Mesenchymal stem cell (in vitro differentiated cells and primary cell): ENCODE measurements at regions not wholly inside any gene's neighbourhood (a gene's known extent, or its start where the extent isn't known, plus 50 kb on each side); places are given as distances from the start of the nearest gene placed in this dataset.

ENCODE experiments used
- DNase-seq: peaks from one replicate; pipeline ENCODE4 v3.0.0-alpha.2; 2013
- H2AFZ ChIP-seq: one replicate; pipeline ENCODE4 v1.6.1; 2013; ENCODE audit warnings: low read depth, mild to moderate bottlenecking, control low read depth, inconsistent platforms, low read length, moderate library complexity
- H2AK5ac ChIP-seq: 2 replicates; pipeline ENCODE4 v1.6.1; 2013; ENCODE audit warnings: low read length, moderate library complexity, mild to moderate bottlenecking, inconsistent platforms; ENCODE audit not compliant: severe bottlenecking
- H2BK120ac ChIP-seq: one replicate; pipeline ENCODE4 v1.6.1; 2013; ENCODE audit warnings: low read depth, mild to moderate bottlenecking, inconsistent platforms, low read length, moderate library complexity
- H2BK12ac ChIP-seq, 2 experiments: one replicate each; pipeline ENCODE4 v1.6.1; 2013; ENCODE audit warnings: inconsistent platforms in 2 of 2, low read length in 2 of 2, mild to moderate bottlenecking in 2 of 2, moderate library complexity in 2 of 2, control low read depth in 1 of 2
- H2BK15ac ChIP-seq: one replicate; pipeline ENCODE4 v1.6.1; 2013; ENCODE audit warnings: mild to moderate bottlenecking, low read depth, inconsistent platforms; ENCODE audit not compliant: poor library complexity, severe bottlenecking
- H2BK5ac ChIP-seq: 2 replicates; pipeline ENCODE4 v1.6.1; 2013; ENCODE audit warnings: low read depth, mild to moderate bottlenecking, low read length, control low read depth, inconsistent platforms; ENCODE audit not compliant: poor library complexity, severe bottlenecking
- H3K14ac ChIP-seq, 2 experiments: one replicate each; pipeline ENCODE4 v1.6.1; 2013; ENCODE audit warnings: inconsistent platforms in 2 of 2, low read length in 2 of 2, control low read depth in 1 of 2, mild to moderate bottlenecking in 1 of 2, moderate library complexity in 1 of 2
- H3K18ac ChIP-seq, 2 experiments: one replicate each; pipeline ENCODE4 v1.6.1; 2013; ENCODE audit warnings: inconsistent platforms in 2 of 2, low read length in 2 of 2, control low read depth in 1 of 2, low read depth in 1 of 2, mild to moderate bottlenecking in 1 of 2
- H3K23ac ChIP-seq, 2 experiments: one replicate each; pipeline ENCODE4 v1.6.1; 2013; ENCODE audit warnings: inconsistent platforms in 2 of 2, low read length in 2 of 2, mild to moderate bottlenecking in 2 of 2, moderate library complexity in 2 of 2, control low read depth in 1 of 2
- H3K27ac ChIP-seq: 2 replicates; pipeline ENCODE4 v1.5.1; 2013; ENCODE audit warnings: mild to moderate bottlenecking, moderate library complexity, low read length, control low read depth, inconsistent platforms; ENCODE audit not compliant: poor library complexity, severe bottlenecking
- H3K27me3 ChIP-seq, 2 experiments: 2 replicates each; pipeline versions ENCODE4 v1.6.1 to v1.7.0; 2013; ENCODE audit warnings: low read length in 2 of 2, mild to moderate bottlenecking in 2 of 2, moderate library complexity in 2 of 2, control low read depth in 1 of 2, inconsistent platforms in 1 of 2; ENCODE audit not compliant: control insufficient read depth in 1 of 2, insufficient read depth in 1 of 2
- H3K36me3 ChIP-seq, 2 experiments: 2 replicates each; pipeline versions ENCODE4 v1.6.1 to v1.7.0; 2013; ENCODE audit warnings: low read length in 2 of 2, control low read depth in 1 of 2, inconsistent platforms in 1 of 2, low read depth in 1 of 2, mild to moderate bottlenecking in 1 of 2; ENCODE audit not compliant: insufficient read depth in 2 of 2, control insufficient read depth in 1 of 2
- H3K4ac ChIP-seq, 2 experiments: one replicate each; pipeline ENCODE4 v1.6.1; 2013; ENCODE audit warnings: inconsistent platforms in 2 of 2, low read length in 2 of 2, mild to moderate bottlenecking in 2 of 2, moderate library complexity in 2 of 2, control low read depth in 1 of 2, low read depth in 1 of 2
- H3K4me1 ChIP-seq: 2 replicates; pipeline ENCODE4 v1.6.1; 2013; ENCODE audit warnings: low read depth, low read length, control low read depth; ENCODE audit not compliant: control insufficient read depth, insufficient read depth
- H3K4me2 ChIP-seq: 2 replicates; pipeline ENCODE4 v1.6.1; 2013; ENCODE audit warnings: low read length, mild to moderate bottlenecking, inconsistent platforms; ENCODE audit not compliant: poor library complexity, severe bottlenecking
- H3K4me3 ChIP-seq, 2 experiments: 2 replicates each; pipeline versions ENCODE4 v1.5.1 to v1.7.0; 2013; ENCODE audit warnings: low read length in 2 of 2, mild to moderate bottlenecking in 2 of 2, control low read depth in 1 of 2, low read depth in 1 of 2; ENCODE audit not compliant: insufficient read depth in 1 of 2
- H3K79me1 ChIP-seq: replicated peaks from 2 replicates; pipeline ENCODE4 v1.6.1; 2013; ENCODE audit warnings: mild to moderate bottlenecking, control low read depth, low read length, inconsistent platforms; ENCODE audit not compliant: poor library complexity, severe bottlenecking
- H3K9ac ChIP-seq: 2 replicates; pipeline ENCODE4 v1.7.0; 2013; ENCODE audit warnings: mild to moderate bottlenecking, low read length, moderate library complexity
- H3K9me3 ChIP-seq: 2 replicates; pipeline ENCODE4 v1.7.0; 2013; ENCODE audit warnings: mild to moderate bottlenecking, low read length; ENCODE audit not compliant: control insufficient read depth
- H4K8ac ChIP-seq: one replicate; pipeline ENCODE4 v1.6.1; 2013; ENCODE audit warnings: inconsistent platforms, mild to moderate bottlenecking, low read length, moderate library complexity
- H4K91ac ChIP-seq: one replicate; pipeline ENCODE4 v1.6.1; 2013; ENCODE audit warnings: mild to moderate bottlenecking, low read length, inconsistent platforms
- WGBS: methylation state at CpG from one replicate; pipeline ENCODE4 v1.1.7; 2013; ENCODE audit warnings: mixed read lengths; 5-methylcytosine and 5-hydroxymethylcytosine counted together

GRCh38 chr16:13492046-13492445, 427.9 kb upstream of the ERCC4 start:
- Histone ChIP-seq H3K4ac (no peak overlapping the region), H4K91ac (no peak overlapping the region)
- 56% methylated on average over 4 of the region's 4 CpGs for WGBS

GRCh38 chr16:13503960-13504635, 415.9 kb upstream of the ERCC4 start:
- WGBS = 61% methylated on average over 5 of the region's 5 CpGs
- Histone ChIP-seq H3K79me1 (no peaks in the 10 kb centered on the region), H3K14ac (no peak overlapping the region), H3K4ac (no peak overlapping the region), H2BK120ac (no peak overlapping the region), H3K18ac (no peak overlapping the region), H3K4me1 (no peaks in the 10 kb centered on the region), H4K91ac (no peak overlapping the region), H3K36me3 (no peaks in the 10 kb centered on the region), H2AFZ (no peak overlapping the region), H2BK15ac (no peak overlapping the region), H3K4me3 (no peak overlapping the region), H4K8ac (no peak overlapping the region), H3K23ac (no peak overlapping the region), H3K27me3 (no peaks in the 10 kb centered on the region), H3K9me3 (peaks cover 3% of the 10 kb centered on the region), H3K9ac (no peak overlapping the region), H2BK12ac (no peak overlapping the region), H2AK5ac (no peak overlapping the region), H3K27ac (no peak overlapping the region), H3K4me2 (no peak overlapping the region), H2BK5ac (no peak overlapping the region)
- DNase-seq = no peak

More at GRCh38 chr16:13492046-13492445, 427.9 kb upstream of the ERCC4 start:
- no peaks in the 10 kb centered on the region for H3K4me1 ChIP-seq
- H3K27me3 ChIP-seq = no peaks in the 10 kb centered on the region
- no peak overlapping the region for H2BK5ac ChIP-seq
- no peak overlapping the region for H2BK15ac ChIP-seq
- no peak overlapping the region for H4K8ac ChIP-seq
- H3K27ac ChIP-seq = no peak overlapping the region
- H3K9me3 ChIP-seq = no peaks in the 10 kb centered on the region
- no peak overlapping the region for H3K23ac ChIP-seq
- no peak overlapping the region for H2BK120ac ChIP-seq
- H2AK5ac ChIP-seq = no peak overlapping the region
- no peak overlapping the region for H3K18ac ChIP-seq
- no peaks in the 10 kb centered on the region for H3K79me1 ChIP-seq
- DNase-seq = no peak
- H3K14ac ChIP-seq = no peak overlapping the region
- no peak overlapping the region for H2BK12ac ChIP-seq
- H3K36me3 ChIP-seq = no peaks in the 10 kb centered on the region
- no peak overlapping the region for H2AFZ ChIP-seq
- H3K9ac ChIP-seq = no peak overlapping the region
- H3K4me2 ChIP-seq = no peak overlapping the region
- no peak overlapping the region for H3K4me3 ChIP-seq

GRCh38 chr16:13507530-13507929, 412.4 kb upstream of the ERCC4 start:
- Histone ChIP-seq H3K9ac (no peak overlapping the region), H3K4me3 (no peak overlapping the region), H3K23ac (no peak overlapping the region), H3K36me3 (no peaks in the 10 kb centered on the region), H3K27me3 (no peaks in the 10 kb centered on the region), H3K4me1 (no peaks in the 10 kb centered on the region), H2AFZ (no peak overlapping the region), H4K91ac (no peak overlapping the region), H2BK120ac (no peak overlapping the region), H3K9me3 (peaks cover 10% of the 10 kb centered on the region), H2BK15ac (no peak overlapping the region), H2BK5ac (no peak overlapping the region), H3K4ac (no peak overlapping the region), H3K18ac (no peak overlapping the region), H3K27ac (no peak overlapping the region), H3K4me2 (no peak overlapping the region), H2BK12ac (no peak overlapping the region), H3K79me1 (no peaks in the 10 kb centered on the region), H3K14ac (no peak overlapping the region), H2AK5ac (no peak overlapping the region), H4K8ac (no peak overlapping the region)
- DNase-seq = no peak
- 57% methylated on average over 5 of the region's 5 CpGs for WGBS

DNA sequence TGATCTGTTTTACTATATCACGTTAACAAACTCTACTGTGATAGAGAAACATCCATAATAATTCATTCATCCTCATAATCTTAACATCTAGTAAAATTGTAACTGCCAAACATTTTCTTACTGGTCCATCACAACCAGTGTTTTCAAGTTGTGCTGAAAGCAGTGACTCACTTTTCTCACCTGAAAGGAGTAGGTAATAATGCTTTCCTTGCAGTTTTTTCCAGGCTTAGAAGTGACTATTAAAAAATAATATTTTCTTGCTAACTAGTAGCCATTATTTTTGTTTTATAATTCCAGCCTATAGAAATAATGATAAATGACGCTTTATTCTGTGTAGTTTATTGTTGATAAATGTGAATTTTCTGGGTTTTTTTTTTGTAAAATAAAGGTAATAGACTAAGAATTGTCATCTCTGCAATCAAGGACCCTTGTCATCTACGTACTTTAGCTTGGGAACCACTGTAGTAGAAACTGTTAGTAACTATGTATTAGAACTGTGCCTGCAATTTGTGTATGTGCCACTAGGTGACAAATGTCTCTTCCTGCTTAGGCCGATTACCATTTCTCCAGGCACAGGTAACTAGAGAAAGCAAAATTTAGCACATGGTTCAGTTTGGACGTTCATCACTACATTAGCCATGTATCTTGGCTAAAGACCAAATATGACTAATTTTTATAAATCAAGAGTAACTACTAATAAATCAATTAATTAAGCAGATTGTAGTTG, 409.4 kb upstream of the ERCC4 start:
- Histone ChIP-seq H3K9me3 (peaks cover 20% of the 10 kb centered on the region), H3K27me3 (no peaks in the 10 kb centered on the region), H2BK15ac (no peak overlapping the region), H3K79me1 (no peaks in the 10 kb centered on the region), H3K4ac (no peak overlapping the region), H3K4me3 (no peak overlapping the region), H3K9ac (no peak overlapping the region), H3K23ac (no peak overlapping the region), H2AK5ac (no peak overlapping the region), H4K91ac (no peak overlapping the region), H3K4me1 (no peaks in the 10 kb centered on the region), H3K18ac (no peak overlapping the region), H3K14ac (no peak overlapping the region), H3K4me2 (no peak overlapping the region), H3K27ac (no peak overlapping the region), H2BK5ac (no peak overlapping the region), H2BK12ac (no peak overlapping the region), H3K36me3 (no peaks in the 10 kb centered on the region), H4K8ac (no peak overlapping the region), H2BK120ac (no peak overlapping the region), H2AFZ (no peak overlapping the region)
- WGBS = 76% methylated on average over 3 of the region's 5 CpGs
- no peak for DNase-seq
